Fibroblast of the aortic adventitia (primary cell): ENCODE measurements at regions not wholly inside any gene's neighbourhood (a gene's known extent, or its start where the extent isn't known, plus 50 kb on each side); places are given as distances from the start of the nearest gene placed in this dataset.

Experiments used
- DNase-seq: peaks from one replicate; pipeline ENCODE4 v3.0.0-alpha.2; 2010; ENCODE audit warnings: low read depth
- H3K4me3 ChIP-seq: 2 replicates; pipeline ENCODE4 v1.5.1; 2011; ENCODE audit warnings: low read depth, mild to moderate bottlenecking, control low read depth, low read length, moderate library complexity
- CTCF ChIP-seq: IDR thresholded peaks from 2 replicates; pipeline ENCODE4 v1.5.1; 2011; ENCODE audit warnings: mild to moderate bottlenecking, low read length, control low read depth, inconsistent platforms; ENCODE audit not compliant: insufficient read depth

- DNase-seq = no peak
- H3K4me3 ChIP-seq = no peak overlapping the region
- no peak for TF ChIP-seq CTCF
These were observed 292.2 kb downstream of the RRAGC start for GRCh38 chr1:38567401-38567800.

DNA sequence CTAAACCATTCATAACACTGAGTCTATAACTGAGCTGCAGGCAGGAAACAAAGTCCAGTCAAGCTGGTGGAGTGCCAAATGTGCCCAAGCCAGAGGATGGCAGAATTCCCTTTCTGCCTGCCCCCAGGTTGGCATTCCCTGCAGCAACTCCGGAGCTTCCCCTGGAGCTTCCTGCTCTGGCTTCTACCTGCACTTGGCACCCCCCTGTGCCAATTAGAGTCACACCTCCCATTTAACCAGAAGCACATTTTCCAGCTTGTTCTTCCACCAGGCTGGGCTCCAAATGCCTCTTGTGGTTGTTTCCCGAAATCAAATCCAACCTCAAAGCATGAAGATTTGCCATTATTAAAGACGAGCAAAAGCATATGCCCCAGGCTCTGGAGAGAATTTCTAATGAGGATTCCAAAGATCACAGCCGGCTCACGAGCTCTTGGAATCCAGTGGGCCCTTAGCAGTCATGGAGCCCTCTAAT, 294.5 kb downstream of the RRAGC start:
- no peak for TF ChIP-seq CTCF
- DNase-seq = no peak
- no peak overlapping the region for H3K4me3 ChIP-seq

GRCh38 chr1:38563942-38564735, 295.4 kb downstream of the RRAGC start:
- no peak overlapping the region for H3K4me3 ChIP-seq
- no peak for TF ChIP-seq CTCF
- no peak for DNase-seq

DNA sequence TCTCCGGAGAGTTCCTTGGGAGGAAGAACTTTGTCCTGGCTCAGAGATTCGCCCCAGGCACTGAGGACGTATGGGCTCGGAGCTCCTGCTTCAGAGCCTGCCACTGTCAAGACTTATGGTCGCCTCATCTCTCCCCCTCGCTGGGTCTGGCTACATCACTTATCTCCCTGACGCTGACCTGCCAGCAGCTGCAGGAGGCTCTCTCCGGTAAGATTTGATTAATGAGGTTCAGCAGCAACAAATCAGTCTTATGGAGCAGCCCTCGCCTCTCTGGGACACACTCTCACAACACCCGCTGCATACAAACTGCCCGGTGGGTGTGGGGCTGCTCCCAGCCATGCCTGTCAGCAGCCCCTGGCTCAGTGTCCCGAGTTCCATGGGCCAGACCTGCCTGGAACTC, 297.8 kb downstream of the RRAGC start:
- TF ChIP-seq CTCF = no peak
- no peak for DNase-seq
- no peak overlapping the region for H3K4me3 ChIP-seq

DNA sequence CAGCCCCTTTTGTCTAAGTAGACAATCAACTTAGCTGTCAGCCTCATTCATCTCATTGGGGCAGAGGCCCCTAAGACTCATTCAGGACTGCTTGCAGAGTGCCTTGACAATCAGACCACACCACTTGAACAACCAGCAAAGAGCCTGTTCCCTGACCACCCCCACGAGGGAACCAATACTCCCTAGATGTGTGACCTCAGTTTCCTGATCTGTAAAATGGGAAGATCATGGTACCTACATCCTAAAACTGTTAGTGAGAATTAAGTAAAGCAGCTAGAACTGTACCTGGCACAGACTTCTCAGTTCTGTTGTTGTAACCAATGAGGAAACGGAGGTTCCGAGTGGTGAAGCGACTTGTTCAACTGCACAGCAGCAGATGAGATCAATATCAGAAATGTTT, 298.5 kb downstream of the RRAGC start:
- no peak overlapping the region for H3K4me3 ChIP-seq
- TF ChIP-seq CTCF = no peak
- no peak for DNase-seq

GRCh38 chr1:38560457-38560856, 299.1 kb downstream of the RRAGC start:
- no peak for TF ChIP-seq CTCF
- H3K4me3 ChIP-seq = no peak overlapping the region
- no peak for DNase-seq
